ENCODE measurements at regions not wholly inside any gene's neighbourhood (a gene's known extent, or its start where the extent isn't known, plus 50 kb on each side); places are given as distances from the start of the nearest gene placed in this dataset.

GRCh38 chr7:94324380-94325121 is 70.1 kb upstream of the COL1A2 start:
- no CpG with 5 or more reads among the region's 2 CpGs for WGBS, 2 experiments (ENCODE audit: extremely low coverage in 2 of 2, insufficient read length in 1 of 2)
- no peaks in the 10 kb centered on the region for H3K4me1 ChIP-seq (ENCODE audit: control insufficient read depth, insufficient read depth, low read length)
- dilution Hi-C loops (cut with HindIII; ENCODE audit: low sequenced_read_pairs, unreplicated experiment) (no loop called here), in situ Hi-C loops (cut with MboI; ENCODE audit: low sequenced_read_pairs) (no loop called here), intact Hi-C loops (cut with micrococcal nuclease) (no loop called here)
- ATAC-seq (ENCODE audit: low read depth) (peak; percentile 72), DNase-seq (peak; percentile 53)
- H3K4me2 ChIP-seq (ENCODE audit: low read depth, low read length), result no peak overlapping the region
- H2BK15ac ChIP-seq (ENCODE audit: low read depth, low read length), result no peak overlapping the region
- H3K79me1 ChIP-seq (ENCODE audit: low read depth in 1 of 2, low read length in 2 of 2), result no peaks in the 10 kb centered on the region
- H3K18ac ChIP-seq (ENCODE audit: low read depth, low read length), result 0 out of 2 replicates have a peak overlapping the region, but pooled peaks have one; percentile 13
- H3K9me3 ChIP-seq (ENCODE audit: control insufficient read depth, insufficient read depth, low read length), result peaks cover 16% of the 10 kb centered on the region
- BruUV-seq (replicated peaks), result no TSS peak
- no peak overlapping the region for H2AFZ ChIP-seq (replicated peaks; ENCODE audit: low read length, poor library complexity)
- CTCF ChIA-PET, result interaction anchor here (0.6 to 1.8 kb wide), 6 partner anchors 9 to 84 kb away, joined by 3 to 6 read pairs (median 4); no protein-coding TSS in a partner anchor
- no peak overlapping the region for H3K9ac ChIP-seq (ENCODE audit: low read depth, low read length)
- no peak overlapping the region; a peak in 1 of 4 replicates for H4K8ac ChIP-seq (ENCODE audit: low read depth in 2 of 2, low read length in 2 of 2)
- no peak overlapping the region; the same call in 1 of the 2 replicates for H2BK20ac ChIP-seq (ENCODE audit: low read depth, low read length)
- H3K14ac ChIP-seq (replicated peaks; ENCODE audit: low read depth, low read length), result no peak overlapping the region
- no peak overlapping the region for H3K56ac ChIP-seq (ENCODE audit: extremely low read depth, insufficient read depth, low read length)
- H3K23ac ChIP-seq (ENCODE audit: low read depth, low read length), result no peak overlapping the region
- H2BK120ac ChIP-seq (ENCODE audit: low read depth, low read length), result no peak overlapping the region
- no peak overlapping the region for H2AK5ac ChIP-seq (ENCODE audit: low read depth, low read length)
- H4K5ac ChIP-seq (ENCODE audit: low read depth, low read length), result no peak overlapping the region
- no peaks in the 10 kb centered on the region for H3K27me3 ChIP-seq (ENCODE audit: control insufficient read depth, insufficient read depth, low read length)
- H2AK9ac ChIP-seq (replicated peaks; ENCODE audit: low read depth, low read length, poor library complexity), result no peak overlapping the region
- H3K4me3 ChIP-seq (ENCODE audit: insufficient read depth, low read depth, low read length), result no peak overlapping the region
- no peak for TF ChIP-seq ELK1 (IDR thresholded peaks at IDR 0.05; ENCODE audit: borderline replicate concordance, low read depth, low read length)
- no peak for TF ChIP-seq MAZ (IDR thresholded peaks at IDR 0.05; ENCODE audit: borderline replicate concordance, low read depth, low read length)
- no peak for TF ChIP-seq CTCF (conservative IDR thresholded peaks at IDR 0.05; ENCODE audit: low read depth, low read length)
- no peak for TF ChIP-seq MAFK (IDR thresholded peaks at IDR 0.05; ENCODE audit: low read depth, low read length)
- TF ChIP-seq USF2 (IDR thresholded peaks at IDR 0.05; ENCODE audit: low read depth, low read length), result no peak
- no peak for TF ChIP-seq POLR2A (IDR thresholded peaks at IDR 0.05; ENCODE audit: low read depth, low read length)
- no peak for TF ChIP-seq SMC3 (IDR thresholded peaks at IDR 0.05; ENCODE audit: low read depth, low read length)
- no peak for TF ChIP-seq FOS (IDR thresholded peaks at IDR 0.05; ENCODE audit: low read depth, low read length)
- no peak for TF ChIP-seq MXI1 (IDR thresholded peaks at IDR 0.05; ENCODE audit: borderline replicate concordance, low read depth, low read length)
- no peak for TF ChIP-seq RCOR1 (IDR thresholded peaks at IDR 0.05; ENCODE audit: insufficient replicate concordance, low read length)
- no peak overlapping the region for H3K4ac ChIP-seq (ENCODE audit: low read depth, low read length)
- H4K20me1 ChIP-seq (ENCODE audit: insufficient read depth, low read length), result no peaks in the 10 kb centered on the region
- POLR2A ChIA-PET (ENCODE audit: unreplicated experiment), result no interaction called here
- H2BK5ac ChIP-seq (ENCODE audit: low read depth, low read length, poor library complexity, severe bottlenecking), result peak overlapping the region; percentile 54
- H3K27ac ChIP-seq (ENCODE audit: insufficient read depth, low read length), result peak overlapping the region; percentile 47; the same call in 1 of the 2 replicates
- no peaks in the 10 kb centered on the region for H3K36me3 ChIP-seq (ENCODE audit: control insufficient read depth, insufficient read depth, low read length)
- no peak overlapping the region for H4K91ac ChIP-seq (ENCODE audit: insufficient read depth, low read depth, low read length)
- H3K9me1 ChIP-seq (ENCODE audit: insufficient read depth, low read length), result no peaks in the 10 kb centered on the region

Data from IMR-90 (cell line).